Peyer's patch (tissue), 4 donors: ENCODE measurements at regions not wholly inside any gene's neighbourhood (a gene's known extent, or its start where the extent isn't known, plus 50 kb on each side); places are given as distances from the start of the nearest gene placed in this dataset.

Experiments
- POLR2A ChIP-seq, 2 donors: fragments of 450-650 bp; IDR thresholded peaks; one replicate each; pipeline ENCODE4 v1.5.1; 2017; ENCODE audit warnings: antibody characterized with exemption in 2 of 2, mild to moderate bottlenecking in 2 of 2, moderate library complexity in 2 of 2
- TF ChIP-seq, protein P1 (sequence below), 6 experiments: fragments of 450-650 bp in 4 of 6; fragments of 200-600 bp in 2 of 6; sonication (generic) in 1 of 6; IDR thresholded peaks; one replicate each; pipeline ENCODE4 v1.5.1; 2017 to 2019; ENCODE audit warnings: antibody characterized with exemption in 6 of 6, mild to moderate bottlenecking in 3 of 6, moderate library complexity in 1 of 6

DNA sequence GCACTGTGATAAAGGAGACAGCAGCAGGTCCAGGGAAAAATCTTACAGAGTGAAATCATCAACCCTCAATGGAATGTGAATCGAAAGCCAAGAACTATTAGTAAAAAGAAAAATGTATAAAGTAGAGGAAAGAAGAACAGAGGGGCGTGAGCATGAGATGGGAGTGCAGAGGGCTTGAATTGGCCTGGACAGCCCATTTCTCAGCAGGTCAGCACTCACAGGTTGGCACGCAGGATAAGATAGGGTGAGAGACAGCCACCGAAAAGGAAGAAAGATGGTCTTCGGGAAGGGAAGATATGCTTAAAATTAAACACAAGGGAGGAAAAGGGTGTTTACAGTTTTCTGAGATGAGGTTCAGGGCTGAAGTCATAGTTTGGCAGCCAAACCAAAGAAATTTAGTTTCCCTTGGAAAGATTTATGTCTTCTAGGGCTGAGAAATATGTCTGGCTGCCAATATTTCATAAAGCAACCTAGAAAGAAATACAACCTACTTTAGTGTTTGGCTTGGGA, 524.7 kb downstream of the SPATA31D1 start:
- TF ChIP-seq POLR2A (IDR thresholded peaks at IDR 0.05): no peak
- TF ChIP-seq, protein P1, sequence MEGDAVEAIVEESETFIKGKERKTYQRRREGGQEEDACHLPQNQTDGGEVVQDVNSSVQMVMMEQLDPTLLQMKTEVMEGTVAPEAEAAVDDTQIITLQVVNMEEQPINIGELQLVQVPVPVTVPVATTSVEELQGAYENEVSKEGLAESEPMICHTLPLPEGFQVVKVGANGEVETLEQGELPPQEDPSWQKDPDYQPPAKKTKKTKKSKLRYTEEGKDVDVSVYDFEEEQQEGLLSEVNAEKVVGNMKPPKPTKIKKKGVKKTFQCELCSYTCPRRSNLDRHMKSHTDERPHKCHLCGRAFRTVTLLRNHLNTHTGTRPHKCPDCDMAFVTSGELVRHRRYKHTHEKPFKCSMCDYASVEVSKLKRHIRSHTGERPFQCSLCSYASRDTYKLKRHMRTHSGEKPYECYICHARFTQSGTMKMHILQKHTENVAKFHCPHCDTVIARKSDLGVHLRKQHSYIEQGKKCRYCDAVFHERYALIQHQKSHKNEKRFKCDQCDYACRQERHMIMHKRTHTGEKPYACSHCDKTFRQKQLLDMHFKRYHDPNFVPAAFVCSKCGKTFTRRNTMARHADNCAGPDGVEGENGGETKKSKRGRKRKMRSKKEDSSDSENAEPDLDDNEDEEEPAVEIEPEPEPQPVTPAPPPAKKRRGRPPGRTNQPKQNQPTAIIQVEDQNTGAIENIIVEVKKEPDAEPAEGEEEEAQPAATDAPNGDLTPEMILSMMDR (IDR thresholded peaks at IDR 0.05): no peak
